ENCODE measurements at regions not wholly inside any gene's neighbourhood (a gene's known extent, or its start where the extent isn't known, plus 50 kb on each side); places are given as distances from the start of the nearest gene placed in this dataset.
"Not testable (repeated sequence)": the region's sequence is repeated elsewhere in the genome, so short reads cannot be mapped to it uniquely, and the experiment has no call there.

- Histone ChIP-seq H2BK12ac (ENCODE audit: low read length) (no peak overlapping the region), H3K36me3 (replicated peaks in 1 of 2; ENCODE audit: control insufficient read depth in 2 of 2, insufficient read depth in 2 of 2, low read length in 2 of 2) (no peaks in the 10 kb centered on the region), H3K27ac (replicated peaks; ENCODE audit: low read length) (no peak overlapping the region), H2BK15ac (ENCODE audit: low read length) (no peak overlapping the region), H4K91ac (ENCODE audit: low read depth, low read length, poor library complexity) (no peak overlapping the region), H2BK120ac (ENCODE audit: low read depth, low read length) (no peak overlapping the region), H3K14ac (ENCODE audit: low read length) (no peak overlapping the region), H2AFZ (ENCODE audit: low read length) (no peak overlapping the region), H3K79me1 (ENCODE audit: low read depth, low read length) (no peaks in the 10 kb centered on the region), H3K9me3 (replicated peaks in 1 of 2; ENCODE audit: control insufficient read depth in 2 of 2, insufficient read depth in 1 of 2, low read depth in 1 of 2, low read length in 2 of 2) (no peaks in the 10 kb centered on the region), H3K4me2 (ENCODE audit: insufficient read depth, low read length, poor library complexity, severe bottlenecking) (no peak overlapping the region), H3K18ac (ENCODE audit: low read length) (no peak overlapping the region), H4K8ac (ENCODE audit: low read depth, low read length) (no peak overlapping the region), H3K4me3 (ENCODE audit: low read length in 2 of 2) (no peak overlapping the region), H3K4ac (ENCODE audit: low read length) (no peak overlapping the region), H3K23ac (ENCODE audit: low read depth, low read length, poor library complexity) (no peak overlapping the region), H2AK5ac (ENCODE audit: low read depth, low read length) (no peak overlapping the region), H3K4me1 (ENCODE audit: control insufficient read depth in 2 of 2, insufficient read depth in 1 of 2, low read depth in 1 of 2, low read length in 2 of 2) (no peaks in the 10 kb centered on the region), H2BK5ac (ENCODE audit: low read length) (no peak overlapping the region), H3K27me3 (ENCODE audit: control insufficient read depth in 3 of 3, insufficient read depth in 3 of 3, low read depth in 1 of 3, low read length in 3 of 3) (no peaks in the 10 kb centered on the region), H3K9ac (ENCODE audit: low read depth, low read length, poor library complexity) (no peak overlapping the region)
- DNase-seq (ENCODE audit: low spot score), result no peak
- WGBS, 2 donors (ENCODE audit: extremely low coverage in 2 of 2, insufficient read length in 2 of 2, insufficient replicate concordance in 1 of 2), result no CpG with 5 or more reads among the region's 2 CpGs
Measured at GRCh38 chr12:18837505-18837904, 99.6 kb downstream of the CAPZA3 start.

- not testable (repeated sequence) for H4K91ac ChIP-seq (ENCODE audit: low read depth, low read length, poor library complexity); H3K79me1 ChIP-seq (ENCODE audit: low read depth, low read length); H3K27ac ChIP-seq (replicated peaks; ENCODE audit: low read length); H2BK120ac ChIP-seq (ENCODE audit: low read depth, low read length); H3K4me1 ChIP-seq (ENCODE audit: control insufficient read depth in 2 of 2, insufficient read depth in 1 of 2, low read depth in 1 of 2, low read length in 2 of 2); H2BK15ac ChIP-seq (ENCODE audit: low read length); H3K23ac ChIP-seq (ENCODE audit: low read depth, low read length, poor library complexity); H2BK12ac ChIP-seq (ENCODE audit: low read length); H3K27me3 ChIP-seq (ENCODE audit: control insufficient read depth in 3 of 3, insufficient read depth in 3 of 3, low read depth in 1 of 3, low read length in 3 of 3); H3K18ac ChIP-seq (ENCODE audit: low read length); H2AFZ ChIP-seq (ENCODE audit: low read length); H4K8ac ChIP-seq (ENCODE audit: low read depth, low read length); H3K4me2 ChIP-seq (ENCODE audit: insufficient read depth, low read length, poor library complexity, severe bottlenecking); DNase-seq (ENCODE audit: low spot score); H3K9ac ChIP-seq (ENCODE audit: low read depth, low read length, poor library complexity); H3K4ac ChIP-seq (ENCODE audit: low read length); H3K14ac ChIP-seq (ENCODE audit: low read length); H2AK5ac ChIP-seq (ENCODE audit: low read depth, low read length); H3K4me3 ChIP-seq (ENCODE audit: low read length in 2 of 2); H2BK5ac ChIP-seq (ENCODE audit: low read length); H3K36me3 ChIP-seq (replicated peaks in 1 of 2; ENCODE audit: control insufficient read depth in 2 of 2, insufficient read depth in 2 of 2, low read length in 2 of 2); H3K9me3 ChIP-seq (replicated peaks in 1 of 2; ENCODE audit: control insufficient read depth in 2 of 2, insufficient read depth in 1 of 2, low read depth in 1 of 2, low read length in 2 of 2)
- WGBS, 2 donors (ENCODE audit: extremely low coverage in 2 of 2, insufficient read length in 2 of 2, insufficient replicate concordance in 1 of 2), result no CpG with 5 or more reads among the region's 4 CpGs
Measured at GRCh38 chr12:18840997-18841396, 103.1 kb downstream of the CAPZA3 start.

GRCh38 chr12:18849080-18849479 is 111.2 kb downstream of the CAPZA3 start:
- no peak overlapping the region for H3K4me2 ChIP-seq (ENCODE audit: insufficient read depth, low read length, poor library complexity, severe bottlenecking)
- H3K14ac ChIP-seq (ENCODE audit: low read length), result no peak overlapping the region
- no peak overlapping the region for H2BK15ac ChIP-seq (ENCODE audit: low read length)
- H2BK5ac ChIP-seq (ENCODE audit: low read length), result no peak overlapping the region
- no peaks in the 10 kb centered on the region for H3K36me3 ChIP-seq (replicated peaks in 1 of 2; ENCODE audit: control insufficient read depth in 2 of 2, insufficient read depth in 2 of 2, low read length in 2 of 2)
- no peak overlapping the region for H2BK12ac ChIP-seq (ENCODE audit: low read length)
- no CpG with 5 or more reads among the region's 4 CpGs for WGBS, 2 donors (ENCODE audit: extremely low coverage in 2 of 2, insufficient read length in 2 of 2, insufficient replicate concordance in 1 of 2)
- H4K8ac ChIP-seq (ENCODE audit: low read depth, low read length), result no peak overlapping the region
- H4K91ac ChIP-seq (ENCODE audit: low read depth, low read length, poor library complexity), result no peak overlapping the region
- no peak overlapping the region for H3K27ac ChIP-seq (replicated peaks; ENCODE audit: low read length)
- H3K18ac ChIP-seq (ENCODE audit: low read length), result no peak overlapping the region
- H3K9me3 ChIP-seq (replicated peaks in 1 of 2; ENCODE audit: control insufficient read depth in 2 of 2, insufficient read depth in 1 of 2, low read depth in 1 of 2, low read length in 2 of 2), result no peaks in the 10 kb centered on the region
- no peak overlapping the region for H2AK5ac ChIP-seq (ENCODE audit: low read depth, low read length)
- H3K23ac ChIP-seq (ENCODE audit: low read depth, low read length, poor library complexity), result no peak overlapping the region
- H2AFZ ChIP-seq (ENCODE audit: low read length), result no peak overlapping the region
- no peaks in the 10 kb centered on the region for H3K79me1 ChIP-seq (ENCODE audit: low read depth, low read length)
- H3K27me3 ChIP-seq (ENCODE audit: control insufficient read depth in 3 of 3, insufficient read depth in 3 of 3, low read depth in 1 of 3, low read length in 3 of 3), result no peaks in the 10 kb centered on the region
- no peak overlapping the region for H2BK120ac ChIP-seq (ENCODE audit: low read depth, low read length)
- H3K4ac ChIP-seq (ENCODE audit: low read length), result no peak overlapping the region
- H3K9ac ChIP-seq (ENCODE audit: low read depth, low read length, poor library complexity), result no peak overlapping the region
- no peak for DNase-seq (ENCODE audit: low spot score)
- no peak overlapping the region for H3K4me3 ChIP-seq (ENCODE audit: low read length in 2 of 2)
- H3K4me1 ChIP-seq (ENCODE audit: control insufficient read depth in 2 of 2, insufficient read depth in 1 of 2, low read depth in 1 of 2, low read length in 2 of 2), result peaks cover 0 to 1% of the 10 kb centered on the region in 2 donors

- Histone ChIP-seq H3K36me3 (replicated peaks in 1 of 2; ENCODE audit: control insufficient read depth in 2 of 2, insufficient read depth in 2 of 2, low read length in 2 of 2) (no peaks in the 10 kb centered on the region), H3K4me1 (ENCODE audit: control insufficient read depth in 2 of 2, insufficient read depth in 1 of 2, low read depth in 1 of 2, low read length in 2 of 2) (peaks cover 0 to 3% of the 10 kb centered on the region in 2 donors), H4K8ac (ENCODE audit: low read depth, low read length) (no peak overlapping the region), H3K79me1 (ENCODE audit: low read depth, low read length) (no peaks in the 10 kb centered on the region), H3K14ac (ENCODE audit: low read length) (no peak overlapping the region), H3K4ac (ENCODE audit: low read length) (no peak overlapping the region), H3K27me3 (ENCODE audit: control insufficient read depth in 3 of 3, insufficient read depth in 3 of 3, low read depth in 1 of 3, low read length in 3 of 3) (no peaks in the 10 kb centered on the region), H2BK15ac (ENCODE audit: low read length) (no peak overlapping the region), H3K4me2 (ENCODE audit: insufficient read depth, low read length, poor library complexity, severe bottlenecking) (no peak overlapping the region), H2AFZ (ENCODE audit: low read length) (no peak overlapping the region), H2BK120ac (ENCODE audit: low read depth, low read length) (no peak overlapping the region), H3K18ac (ENCODE audit: low read length) (no peak overlapping the region), H4K91ac (ENCODE audit: low read depth, low read length, poor library complexity) (no peak overlapping the region), H3K9ac (ENCODE audit: low read depth, low read length, poor library complexity) (no peak overlapping the region), H3K4me3 (ENCODE audit: low read length in 2 of 2) (no peak overlapping the region), H2BK12ac (ENCODE audit: low read length) (no peak overlapping the region), H3K23ac (ENCODE audit: low read depth, low read length, poor library complexity) (no peak overlapping the region), H2BK5ac (ENCODE audit: low read length) (no peak overlapping the region), H3K9me3 (replicated peaks in 1 of 2; ENCODE audit: control insufficient read depth in 2 of 2, insufficient read depth in 1 of 2, low read depth in 1 of 2, low read length in 2 of 2) (no peaks in the 10 kb centered on the region), H2AK5ac (ENCODE audit: low read depth, low read length) (no peak overlapping the region), H3K27ac (replicated peaks; ENCODE audit: low read length) (no peak overlapping the region)
- WGBS, 2 donors (ENCODE audit: extremely low coverage in 2 of 2, insufficient read length in 2 of 2, insufficient replicate concordance in 1 of 2), result 100% methylated on average over 1 of the region's 1 CpG; no CpG with 5 or more reads in 1 of the 2 donors
- no peak for DNase-seq (ENCODE audit: low spot score)
Measured at GRCh38 chr12:18849761-18850160, 111.8 kb downstream of the CAPZA3 start.
